Upper lobe of left lung (tissue), 6 donors: ENCODE measurements at regions not wholly inside any gene's neighbourhood (a gene's known extent, or its start where the extent isn't known, plus 50 kb on each side); places are given as distances from the start of the nearest gene placed in this dataset.

Experiments
- ATAC-seq, 2 donors: fragments of 200-7000 bp; cut with Tn5 transposase; one replicate each; pipeline ENCODE4 v1.9.1; 2022; ENCODE audit warnings: mild to moderate bottlenecking in 2 of 2, moderate library complexity in 2 of 2; ENCODE audit not compliant: low FRiP score in 2 of 2
- DNase-seq, 2 donors: peaks; one replicate each; pipeline ENCODE4 v3.0.0-alpha.2; 2019 to 2020
- H3K27ac ChIP-seq, 4 donors: fragments of 200-600 bp; sonication (generic); one replicate each; pipeline ENCODE4 v1.5.1; 2016 to 2019
- H3K27me3 ChIP-seq, 4 donors: fragments of 200-600 bp; sonication (generic); one replicate each; pipeline ENCODE4 v1.5.1; 2017 to 2019
- H3K36me3 ChIP-seq, 4 donors: fragments of 200-600 bp; sonication (generic); one replicate each; pipeline ENCODE4 v1.5.1; 2016 to 2019
- H3K4me1 ChIP-seq, 4 donors: fragments of 200-600 bp; sonication (generic); one replicate each; pipeline ENCODE4 v1.5.1; 2018 to 2019
- H3K4me3 ChIP-seq, 4 donors: fragments of 200-600 bp; sonication (generic); one replicate each; pipeline ENCODE4 v1.5.1; 2017 to 2019; ENCODE audit warnings: mild to moderate bottlenecking in 2 of 4, moderate library complexity in 1 of 4
- H3K9me3 ChIP-seq, 4 donors: fragments of 200-600 bp; sonication (generic); one replicate each; pipeline ENCODE4 v1.5.1; 2018 to 2019
- CTCF ChIP-seq, 6 experiments: fragments of 450-650 bp in 4 of 6; fragments of 200-600 bp in 2 of 6; sonication (generic) in 2 of 6; IDR thresholded peaks; one replicate each; pipeline ENCODE4 v1.5.1; 2016 to 2019; ENCODE audit warnings: antibody characterized with exemption in 6 of 6
- EP300 ChIP-seq, 4 donors: sonication (generic); formaldehyde crosslinking; IDR thresholded peaks; one replicate each; pipeline ENCODE4 v1.5.1; 2017; ENCODE audit warnings: antibody characterized with exemption in 4 of 4, control low read depth in 2 of 4
- POLR2A ChIP-seq, 4 donors: fragments of 450-650 bp; IDR thresholded peaks; one replicate each; pipeline ENCODE4 v1.5.1; 2016 to 2017; ENCODE audit warnings: antibody characterized with exemption in 4 of 4, mild to moderate bottlenecking in 2 of 4
- POLR2AphosphoS5 ChIP-seq, 2 donors: sonication (generic); formaldehyde crosslinking; IDR thresholded peaks; one replicate each; pipeline ENCODE4 v1.5.1; 2017; ENCODE audit warnings: antibody characterized with exemption in 2 of 2
- WGBS, 2 donors: methylation state at CpG; one replicate each; pipeline ENCODE4 v1.1.5; 2017 to 2018; 5-methylcytosine and 5-hydroxymethylcytosine counted together
- donor health status: DM: no; HTN: no; CAD: no; lungs with moderate emphysema.
- donor health status: DM: no; HTN: yes; CAD: no; lungs with severe emphysema.

GRCh38 chr18:46268671-46269070 is 164.5 kb downstream of the HAUS1 start:
- Histone ChIP-seq H3K4me1 (peaks cover 0 to 5% (median 4%) of the 10 kb centered on the region in 4 donors), H3K4me3 (no peak overlapping the region), H3K27me3 (no peaks in the 10 kb centered on the region), H3K9me3 (no peaks in the 10 kb centered on the region), H3K36me3 (peaks cover 0 to 20% (median 2%) of the 10 kb centered on the region in 4 donors), H3K27ac (no peak overlapping the region)
- no peak for TF ChIP-seq CTCF (IDR thresholded peaks at IDR 0.05)
- TF ChIP-seq POLR2A (IDR thresholded peaks at IDR 0.05), result no peak
- no peak for TF ChIP-seq EP300 (IDR thresholded peaks at IDR 0.05)
- no peak for TF ChIP-seq POLR2AphosphoS5 (IDR thresholded peaks at IDR 0.05)
- ATAC-seq (no peak), DNase-seq (no peak)
- WGBS, 2 donors, result 64 to 78% methylated on average over 2 of the region's 2 CpGs

- no peak for ATAC-seq
- no peak for DNase-seq
- Histone ChIP-seq H3K4me3 (no peak overlapping the region), H3K27ac (no peak overlapping the region), H3K9me3 (no peaks in the 10 kb centered on the region), H3K27me3 (no peaks in the 10 kb centered on the region), H3K4me1 (peaks cover 0 to under 1% (median under 1%) of the 10 kb centered on the region in 4 donors), H3K36me3 (peaks cover 0 to 14% (median 0%) of the 10 kb centered on the region in 4 donors)
- TF ChIP-seq CTCF (IDR thresholded peaks at IDR 0.05) (no peak), POLR2A (IDR thresholded peaks at IDR 0.05) (no peak), POLR2AphosphoS5 (IDR thresholded peaks at IDR 0.05) (no peak), EP300 (IDR thresholded peaks at IDR 0.05) (no peak)
- 95 to 96% methylated on average over 1 of the region's 1 CpG for WGBS, 2 donors
Measured at GRCh38 chr18:46269275-46269674, 165.1 kb downstream of the HAUS1 start.

GRCh38 chr18:46271488-46271887 is 167.3 kb downstream of the HAUS1 start:
- 89% methylated on average over 2 of the region's 2 CpGs for WGBS, 2 donors

GRCh38 chr18:46273861-46274260 is 169.7 kb downstream of the HAUS1 start:
- Histone ChIP-seq H3K27ac (no peak overlapping the region), H3K4me1 (no peaks in the 10 kb centered on the region), H3K4me3 (no peak overlapping the region), H3K27me3 (no peaks in the 10 kb centered on the region), H3K9me3 (no peaks in the 10 kb centered on the region), H3K36me3 (no peaks in the 10 kb centered on the region)
- WGBS, 2 donors, result 57 to 58% methylated on average over 1 of the region's 1 CpG
- TF ChIP-seq CTCF (IDR thresholded peaks at IDR 0.05), result no peak
- no peak for TF ChIP-seq EP300 (IDR thresholded peaks at IDR 0.05)
- TF ChIP-seq POLR2A (IDR thresholded peaks at IDR 0.05), result no peak
- no peak for TF ChIP-seq POLR2AphosphoS5 (IDR thresholded peaks at IDR 0.05)
- ATAC-seq, result peak in 1 of 2 donors; percentile 5
- DNase-seq, result no peak

More at GRCh38 chr18:46271488-46271887, 167.3 kb downstream of the HAUS1 start:
- ATAC-seq, result no peak
- TF ChIP-seq CTCF (IDR thresholded peaks at IDR 0.05) (no peak), EP300 (IDR thresholded peaks at IDR 0.05) (no peak), POLR2AphosphoS5 (IDR thresholded peaks at IDR 0.05) (no peak), POLR2A (IDR thresholded peaks at IDR 0.05) (no peak)
- Histone ChIP-seq H3K9me3 (no peaks in the 10 kb centered on the region), H3K36me3 (peaks cover 0 to 7% (median 0%) of the 10 kb centered on the region in 4 donors), H3K27ac (no peak overlapping the region), H3K27me3 (no peaks in the 10 kb centered on the region), H3K4me3 (no peak overlapping the region), H3K4me1 (no peaks in the 10 kb centered on the region)
- no peak for DNase-seq

GRCh38 chr18:46274266-46274665 is 170.1 kb downstream of the HAUS1 start:
- DNase-seq (no peak), ATAC-seq (no peak)
- no peaks in the 10 kb centered on the region for H3K36me3 ChIP-seq
- no peak for TF ChIP-seq POLR2A (IDR thresholded peaks at IDR 0.05)
- no peak for TF ChIP-seq CTCF (IDR thresholded peaks at IDR 0.05)
- TF ChIP-seq EP300 (IDR thresholded peaks at IDR 0.05), result no peak
- TF ChIP-seq POLR2AphosphoS5 (IDR thresholded peaks at IDR 0.05), result no peak
- no peaks in the 10 kb centered on the region for H3K9me3 ChIP-seq
- no peaks in the 10 kb centered on the region for H3K4me1 ChIP-seq
- H3K27ac ChIP-seq, result no peak overlapping the region
- H3K4me3 ChIP-seq, result no peak overlapping the region
- 39 to 60% methylated on average over 1 of the region's 1 CpG for WGBS, 2 donors
- H3K27me3 ChIP-seq, result no peaks in the 10 kb centered on the region
